A549 (cell line): ENCODE measurements at regions not wholly inside any gene's neighbourhood (a gene's known extent, or its start where the extent isn't known, plus 50 kb on each side); places are given as distances from the start of the nearest gene placed in this dataset.

Source experiments
- CHD2 ChIP-seq: fragments of 150-350 bp; IDR thresholded peaks from 2 replicates; pipeline ENCODE4 v1.6.1; 2014; ENCODE audit warnings: low read length; ENCODE audit not compliant: partially characterized antibody
- ZFP36 ChIP-seq: fragments of 450-650 bp; IDR thresholded peaks from 2 replicates; pipeline ENCODE4 v1.6.1; 2014; ENCODE audit warnings: borderline replicate concordance; ENCODE audit not compliant: partially characterized antibody

GRCh38 chr12:131232036-131232435 is 278.3 kb downstream of the ADGRD1 start:
- TF ChIP-seq CHD2: no peak
- TF ChIP-seq ZFP36: no peak
